HG03280 (cell line): ENCODE measurements at regions not wholly inside any gene's neighbourhood (a gene's known extent, or its start where the extent isn't known, plus 50 kb on each side); places are given as distances from the start of the nearest gene placed in this dataset.

Source experiments
- ATAC-seq: cut with Tn5 transposase; IDR thresholded peaks from one replicate; pipeline ENCODE4 v1.9.1; 2021; ENCODE audit warnings: mild to moderate bottlenecking, moderate library complexity; ENCODE audit not compliant: unreplicated experiment

DNA sequence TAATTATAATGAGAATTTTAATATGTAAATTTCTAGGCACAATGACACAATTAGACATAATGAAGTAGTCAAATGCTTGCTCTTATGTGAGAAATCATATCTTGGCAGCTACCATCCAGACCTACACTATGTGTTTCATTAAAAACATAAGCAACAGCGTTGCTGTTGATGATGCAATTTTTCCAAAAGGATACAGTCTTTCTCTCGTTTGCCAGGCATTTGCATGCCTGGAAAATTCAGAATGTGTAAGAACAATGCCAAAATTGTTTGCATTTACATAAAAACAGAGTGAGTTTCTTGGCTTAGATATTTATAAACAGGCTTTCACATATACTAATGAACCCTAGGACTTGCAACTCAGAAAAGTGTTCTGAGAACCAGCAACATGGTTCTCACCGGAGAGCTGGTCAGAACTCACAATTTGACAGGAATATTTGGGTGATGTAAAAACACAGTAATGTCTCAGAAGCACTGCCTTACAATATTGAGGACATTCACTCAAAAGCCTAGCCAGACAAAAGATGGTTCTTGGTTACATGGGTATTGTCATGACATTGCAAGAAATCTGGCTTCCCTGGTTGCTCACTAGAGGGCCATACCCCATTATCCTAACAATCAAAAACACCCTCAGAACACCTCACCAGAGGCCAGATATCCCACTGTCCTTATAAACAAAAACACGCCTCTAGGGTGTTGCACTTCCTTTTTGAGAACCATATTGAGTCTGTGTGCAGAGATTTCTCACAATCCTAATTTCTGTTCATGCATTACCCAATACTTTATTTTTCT, 1029.0 kb upstream of the AGA start:
- ATAC-seq: no peak

DNA sequence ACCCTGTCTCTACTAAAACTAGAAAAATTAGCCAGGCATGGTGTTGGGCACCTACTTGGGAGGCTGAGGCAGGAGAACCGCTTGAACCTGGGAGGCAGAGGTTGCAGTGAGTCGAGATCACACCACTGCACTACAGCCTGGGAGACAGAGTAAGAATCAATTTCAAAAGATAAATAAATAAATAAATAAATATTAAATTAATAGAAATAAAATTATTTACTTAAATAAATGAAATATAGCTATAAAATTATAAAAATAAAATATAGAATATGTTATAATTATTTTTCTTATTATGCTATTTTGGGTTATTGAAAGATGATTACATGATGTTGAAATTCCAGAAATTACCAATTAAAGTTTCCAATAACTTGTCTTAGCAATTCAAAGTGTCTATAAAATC, 1029.8 kb upstream of the AGA start:
- ATAC-seq: no peak

DNA sequence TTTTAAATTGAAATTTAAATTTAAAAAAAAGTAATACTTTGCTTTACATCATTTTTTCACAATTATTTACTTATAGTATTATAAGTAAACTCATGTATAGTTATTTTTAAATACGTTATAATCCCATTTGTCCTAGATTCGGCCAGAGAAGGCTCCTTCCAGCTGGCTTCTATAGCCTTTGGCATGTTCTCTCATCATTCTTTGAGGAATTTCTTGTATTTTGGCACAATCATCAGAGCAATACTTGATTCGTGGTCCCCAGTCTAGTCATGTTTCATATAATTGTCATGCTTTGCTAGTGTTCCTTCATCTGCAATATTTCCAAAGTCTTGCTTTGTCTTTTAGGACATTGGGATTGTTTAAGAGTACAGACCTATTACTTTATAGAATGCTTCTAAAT, 1037.9 kb upstream of the AGA start:
- ATAC-seq: no peak

DNA sequence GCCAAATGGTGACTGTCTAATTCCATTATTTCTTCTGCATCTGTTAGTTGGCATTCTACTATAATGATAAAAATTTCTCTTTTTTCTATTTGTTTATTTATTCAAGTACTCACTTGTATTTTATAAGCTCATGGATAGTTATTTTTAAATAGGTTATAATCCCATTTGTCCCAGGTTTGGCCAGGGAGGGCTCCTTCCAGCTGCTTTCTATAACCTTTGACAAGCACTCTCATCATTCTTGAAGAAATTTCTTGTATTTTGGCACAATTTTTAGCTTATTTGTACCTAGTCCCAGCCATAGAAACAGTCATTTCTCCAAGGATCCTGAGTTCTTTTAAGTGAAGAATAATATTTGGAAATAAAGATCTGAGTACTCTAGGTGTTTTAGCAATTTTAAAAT, 1038.6 kb upstream of the AGA start:
- ATAC-seq: no peak

DNA sequence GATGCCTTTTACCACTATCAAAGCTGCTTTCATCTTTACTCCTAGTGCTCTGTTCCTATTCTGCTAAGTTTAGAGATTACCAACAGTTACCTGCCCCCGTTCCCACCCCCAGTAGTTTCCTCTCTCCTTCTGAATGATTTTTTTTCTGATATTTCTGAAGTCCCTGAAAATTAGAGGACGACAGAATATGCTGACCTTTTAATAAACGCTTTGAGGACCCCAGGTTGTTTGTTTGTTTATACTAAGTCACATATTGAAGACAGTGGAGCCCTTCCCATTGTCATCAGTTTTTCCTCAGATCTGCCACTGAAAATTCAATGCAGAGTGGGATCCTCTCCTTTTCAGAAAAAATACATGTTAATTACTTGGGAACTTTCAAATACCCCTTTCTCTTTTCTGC, 1039.3 kb upstream of the AGA start:
- no peak for ATAC-seq

DNA sequence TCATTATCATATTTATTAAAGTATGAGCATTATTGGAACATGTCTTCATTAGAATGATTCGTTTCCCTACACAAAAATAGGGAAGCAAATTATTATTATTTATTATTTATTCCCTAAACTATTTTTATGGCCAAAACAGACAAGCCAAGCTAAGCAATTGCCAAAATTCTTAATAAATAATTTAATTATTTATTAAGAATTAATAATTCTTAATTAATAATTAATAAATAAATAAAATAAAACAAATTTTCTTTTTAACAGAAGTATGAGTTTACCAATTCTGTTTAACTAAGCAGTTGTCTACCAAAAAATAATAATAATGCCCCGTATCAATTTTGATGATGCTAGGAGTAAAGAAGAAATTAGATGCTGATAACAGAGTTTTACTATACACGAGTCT, 1080.8 kb upstream of the AGA start:
- no peak for ATAC-seq

DNA sequence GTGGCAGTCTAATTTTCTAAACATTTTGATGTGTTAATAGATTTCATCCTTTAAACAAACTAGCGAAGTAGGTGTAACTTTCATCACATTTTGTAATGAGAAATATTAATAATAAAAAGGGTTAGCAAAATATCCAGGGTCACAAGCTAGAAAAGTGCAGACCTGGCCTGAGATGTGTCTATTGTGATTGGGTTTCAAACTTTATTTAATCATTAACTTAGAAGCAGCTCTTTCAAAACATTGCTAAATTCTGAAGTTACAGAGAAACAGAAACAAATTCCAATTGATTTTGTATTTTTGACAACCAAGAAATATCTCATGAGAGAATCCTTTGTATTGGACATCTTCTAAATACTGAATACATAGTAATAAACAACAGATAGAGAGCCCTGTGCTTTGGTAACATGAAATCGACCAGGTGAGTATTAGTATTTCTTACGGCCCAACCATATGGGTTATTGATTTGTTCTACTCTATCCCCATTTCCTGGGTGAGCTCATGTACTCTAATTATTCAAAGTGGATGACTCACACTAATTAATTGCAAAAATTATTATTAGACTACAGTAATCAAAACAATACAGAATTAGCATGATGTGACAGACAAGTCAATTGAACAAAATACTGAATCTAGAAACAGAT, 1093.8 kb upstream of the AGA start:
- ATAC-seq: no peak

DNA sequence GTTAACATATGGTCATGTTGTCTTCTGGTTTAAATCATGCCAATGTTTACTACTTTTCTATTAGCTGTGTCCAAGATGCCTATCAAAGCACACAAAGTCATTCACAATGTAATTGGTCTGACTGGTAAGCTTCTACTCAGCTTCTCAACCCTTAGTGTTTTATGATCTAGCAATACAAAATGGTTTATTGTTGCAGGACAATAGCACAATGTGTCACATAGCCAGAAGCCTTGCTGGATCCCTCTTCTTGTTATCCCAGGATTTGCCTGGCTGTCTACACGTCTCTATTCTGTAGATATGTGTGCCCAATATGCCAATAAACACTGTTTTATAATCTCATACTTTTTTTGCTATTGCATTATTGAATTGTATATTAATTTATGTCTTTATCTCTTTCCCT, 1111.0 kb upstream of the AGA start:
- no peak for ATAC-seq

DNA sequence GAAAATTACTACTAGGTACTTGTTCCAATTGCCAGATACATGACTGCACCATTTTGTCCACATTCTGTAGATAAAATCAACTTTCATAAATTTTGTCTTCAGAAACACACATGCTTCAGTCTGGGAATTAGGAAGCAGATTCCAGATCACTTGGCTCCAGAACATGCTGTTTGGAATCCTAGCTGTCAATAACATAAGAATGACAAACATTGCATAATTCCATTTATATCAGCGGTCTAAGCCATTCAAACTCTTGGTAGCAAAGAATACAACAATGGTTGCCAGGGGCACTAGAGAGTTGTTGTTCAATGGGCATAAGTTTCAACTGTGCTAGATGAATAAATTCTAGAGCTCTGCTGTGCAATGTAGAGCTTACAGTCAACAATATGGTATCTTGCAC, 1112.1 kb upstream of the AGA start:
- ATAC-seq: no peak

DNA sequence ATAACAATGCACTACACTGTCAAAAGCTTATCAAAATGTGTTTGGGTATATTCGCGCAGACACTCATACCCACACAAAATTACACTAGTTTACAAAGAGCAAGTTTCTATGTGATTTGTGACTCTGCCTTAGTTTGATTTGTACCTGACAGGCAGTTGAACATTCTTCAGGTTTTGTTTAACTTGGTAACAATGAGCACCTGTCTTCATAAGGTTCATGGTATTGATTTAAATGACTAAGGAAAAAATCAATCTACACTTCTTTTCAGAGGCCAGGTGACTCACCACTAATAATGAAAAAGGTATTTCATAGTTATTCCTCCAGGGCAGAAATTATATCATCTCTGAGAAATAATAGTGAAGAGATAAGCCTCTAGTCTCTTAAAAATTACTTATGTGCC, 1114.6 kb upstream of the AGA start:
- ATAC-seq: no peak

DNA sequence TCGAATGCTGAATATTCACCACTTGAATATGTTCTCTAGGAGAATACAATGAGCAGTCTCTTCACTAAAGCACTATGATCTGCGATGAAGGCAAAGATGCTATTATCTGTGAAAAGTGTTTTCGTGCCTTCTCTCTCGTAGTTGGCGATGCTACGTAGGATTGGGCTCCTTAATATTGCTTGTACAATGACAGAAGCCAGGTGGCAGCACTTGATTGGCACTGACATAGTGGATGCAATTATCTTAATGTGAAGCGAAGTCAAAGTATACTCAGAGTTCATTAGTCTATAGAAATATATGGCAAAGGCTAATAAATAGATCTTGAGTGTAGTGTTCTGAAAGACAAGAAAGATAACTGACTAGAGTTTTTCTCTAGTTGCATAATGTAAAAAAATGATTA, 1135.7 kb upstream of the AGA start:
- no peak for ATAC-seq

DNA sequence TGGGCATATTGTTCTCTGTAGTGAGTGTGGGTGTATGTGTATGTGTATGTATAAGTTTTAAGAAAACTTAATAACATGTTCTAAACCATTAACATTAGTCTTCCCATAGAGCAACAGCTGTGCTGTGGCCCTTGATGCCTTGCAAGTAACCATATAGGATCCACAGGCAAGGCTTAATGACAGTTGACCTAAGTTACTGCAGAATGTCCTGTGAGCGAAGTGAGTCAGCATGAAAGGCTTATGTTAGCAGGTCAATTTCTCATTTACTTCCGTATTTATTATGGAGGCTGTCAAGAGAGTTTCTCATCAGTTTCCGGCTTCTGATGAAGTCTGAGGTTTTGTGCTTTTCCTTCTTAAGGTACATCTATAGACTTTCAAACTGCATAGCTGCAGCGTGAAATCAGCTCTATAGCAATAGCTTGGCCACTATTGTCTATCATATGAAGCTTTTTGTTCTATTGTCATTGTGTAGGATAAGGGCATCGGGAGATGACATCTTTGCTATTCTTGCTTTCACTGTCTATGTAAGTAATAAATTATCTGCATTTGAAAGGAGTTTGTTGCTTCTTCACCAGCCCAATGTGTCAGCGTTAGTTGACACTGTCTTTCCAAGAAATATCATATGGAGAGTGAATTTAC, 1153.4 kb upstream of the AGA start:
- ATAC-seq: no peak

DNA sequence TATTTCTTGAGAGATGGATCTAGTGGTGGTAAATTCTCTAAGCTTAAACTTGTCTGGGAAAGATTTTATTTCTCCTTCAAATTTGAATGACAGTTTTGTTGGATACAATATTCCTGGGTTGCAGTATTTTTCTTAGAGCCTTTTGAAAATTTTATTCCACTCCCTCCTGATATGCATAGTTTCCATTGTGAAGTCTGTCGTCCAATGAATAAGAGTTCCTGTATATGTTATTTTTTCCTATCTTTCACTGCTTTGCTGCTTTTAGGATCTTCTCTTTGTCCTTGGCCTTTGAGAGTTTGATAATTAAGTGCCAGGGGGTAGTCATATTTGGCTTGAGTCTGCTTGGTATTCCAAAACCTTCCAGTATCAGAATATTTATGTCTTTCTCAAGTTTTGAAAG, 1156.4 kb upstream of the AGA start:
- no peak for ATAC-seq

DNA sequence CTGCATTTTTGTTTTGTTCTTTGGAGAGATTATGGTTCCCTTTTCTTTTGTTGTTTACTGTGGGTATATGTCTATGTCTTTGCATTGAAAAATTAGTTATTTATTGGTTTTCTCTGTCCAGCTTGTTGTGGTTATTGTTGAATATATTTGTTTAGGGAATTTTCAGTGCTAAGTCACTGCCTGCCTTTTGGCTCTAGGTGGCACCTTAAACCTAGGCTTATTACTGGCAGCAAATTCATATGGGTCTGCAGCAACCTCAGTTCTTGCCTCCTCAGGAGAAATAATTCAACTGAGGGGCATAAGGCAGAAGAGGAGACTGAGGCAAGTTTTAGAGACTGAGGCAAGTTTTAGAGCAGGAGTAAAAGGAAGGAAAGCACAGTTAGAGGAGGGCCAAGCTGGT, 1157.3 kb upstream of the AGA start:
- no peak for ATAC-seq

DNA sequence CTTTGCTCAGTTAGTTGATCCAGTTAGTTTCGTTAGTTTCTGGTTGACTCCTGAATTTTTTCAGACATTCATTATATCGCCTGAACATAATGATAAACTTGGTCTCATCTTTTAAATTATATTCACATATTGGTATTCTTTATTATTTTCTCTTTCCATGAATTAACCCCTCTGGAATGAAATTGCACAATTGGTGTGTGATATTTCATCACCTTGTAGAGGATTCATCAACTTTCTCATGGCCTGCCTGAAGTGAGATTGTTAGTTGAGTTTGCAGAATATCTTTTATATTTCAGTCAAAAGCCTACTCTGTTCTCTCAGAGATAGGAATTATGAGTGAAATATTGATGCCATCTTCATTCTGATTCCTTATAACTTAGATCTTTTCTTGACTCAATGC, 1160.6 kb upstream of the AGA start:
- ATAC-seq: no peak

DNA sequence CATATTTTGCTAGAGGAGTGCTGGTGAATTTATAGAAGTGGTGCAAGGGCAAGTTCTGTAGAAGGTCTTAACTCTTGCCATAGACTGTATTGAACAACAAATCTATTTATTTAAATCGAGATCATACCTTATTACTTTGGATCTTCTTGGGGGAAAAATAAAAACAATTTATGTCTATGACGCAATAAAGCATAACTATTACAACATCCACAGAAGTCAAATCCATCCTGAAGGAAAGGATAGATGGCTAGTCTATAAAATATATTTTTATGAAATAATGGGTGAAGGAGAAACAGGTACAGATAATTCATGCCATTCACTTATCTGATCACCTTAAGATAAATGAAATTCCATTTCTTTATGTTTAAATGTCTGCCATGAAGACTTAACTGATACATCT, 1168.8 kb upstream of the AGA start:
- ATAC-seq: no peak

DNA sequence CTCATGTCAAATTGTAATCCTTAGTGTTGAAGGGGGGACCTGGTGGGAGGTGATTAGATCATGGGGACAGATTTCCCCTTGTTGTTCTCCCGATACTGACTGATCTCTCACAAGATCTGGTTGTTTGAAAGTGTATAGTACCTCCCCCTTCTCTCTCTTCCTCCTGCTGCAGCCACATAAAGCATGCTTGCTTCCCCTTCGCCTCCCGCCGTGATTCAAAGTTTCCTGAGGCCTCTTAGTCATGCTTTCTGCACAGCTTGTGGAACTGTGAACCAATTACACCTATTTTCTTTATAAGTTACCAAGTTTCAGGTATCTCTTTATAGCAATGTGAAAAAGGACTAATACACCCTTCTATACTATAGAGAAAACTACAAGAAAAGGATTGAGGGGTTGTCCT, 1170.5 kb upstream of the AGA start:
- ATAC-seq: no peak

DNA sequence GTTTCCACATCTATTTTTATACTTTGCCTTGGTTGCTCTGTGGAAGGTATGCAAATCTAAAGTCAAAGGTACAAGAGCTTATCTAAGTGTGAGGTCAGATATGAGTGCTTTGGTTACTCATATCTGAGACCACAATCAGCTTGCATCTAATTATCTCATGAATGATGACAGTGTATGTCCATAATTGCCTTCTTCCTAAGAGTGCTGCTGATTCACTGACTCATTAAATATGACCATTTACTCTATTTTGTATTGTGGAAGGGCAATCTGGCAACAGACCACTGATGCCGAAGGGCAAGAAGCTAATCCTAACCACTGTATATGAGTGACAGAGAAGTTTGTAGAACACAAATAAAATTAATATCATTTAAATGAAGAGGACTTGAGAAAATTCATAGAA, 1190.2 kb upstream of the AGA start:
- no peak for ATAC-seq

DNA sequence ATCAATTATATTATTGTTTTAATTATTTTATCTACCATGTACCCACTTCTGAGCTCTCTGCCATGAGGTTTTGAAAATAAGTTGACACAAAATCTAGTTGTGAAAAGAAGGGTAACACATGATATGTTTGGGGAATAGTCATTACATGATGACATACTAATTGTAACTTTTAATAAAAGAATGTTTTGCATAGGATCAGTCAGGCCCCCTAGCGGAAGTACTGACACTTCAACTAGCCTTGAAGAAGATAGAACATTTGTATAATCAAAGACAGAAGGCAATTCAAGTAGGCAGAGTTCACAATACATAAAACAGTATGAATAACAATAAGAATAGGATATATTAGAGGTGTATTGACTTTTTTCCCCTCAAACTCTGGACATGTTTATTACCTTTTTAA, 1191.0 kb upstream of the AGA start:
- no peak for ATAC-seq

DNA sequence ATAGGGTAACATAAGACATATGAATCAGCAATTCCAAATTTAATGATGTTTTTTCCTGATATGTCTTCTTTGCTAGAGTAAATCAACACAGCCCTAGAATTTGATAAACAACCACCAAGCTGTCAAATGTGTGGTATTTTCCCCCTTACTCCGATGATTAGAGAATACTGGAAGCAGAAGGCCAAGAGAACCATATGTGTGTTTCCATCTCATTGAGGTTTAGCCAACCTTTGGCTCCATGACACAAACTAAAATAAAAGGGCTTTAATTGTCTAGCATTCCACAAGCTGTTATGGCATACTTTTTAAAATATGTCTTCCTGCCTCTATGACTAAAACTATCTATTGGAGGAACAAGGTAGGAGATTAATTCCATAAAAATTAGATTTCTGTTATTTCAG, 1222.4 kb upstream of the AGA start:
- ATAC-seq: no peak

DNA sequence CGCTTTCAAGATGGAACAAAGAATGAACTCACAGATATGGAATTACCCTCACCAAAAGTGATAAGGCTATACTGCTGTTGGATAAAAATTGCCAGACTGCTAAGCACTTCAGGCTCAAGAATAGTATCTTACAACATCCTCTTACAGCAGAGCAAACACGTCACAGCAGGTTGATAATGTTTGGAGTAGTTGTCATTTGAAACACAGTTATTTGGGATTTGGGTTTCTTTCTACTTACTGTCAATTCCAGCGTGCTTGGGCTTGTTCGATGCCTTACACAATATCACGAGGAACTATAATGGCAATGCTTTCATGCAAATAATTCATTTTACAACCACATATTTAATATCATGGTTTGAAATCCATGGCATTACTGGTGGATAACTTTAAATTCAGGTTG, 1223.7 kb upstream of the AGA start:
- ATAC-seq: no peak

DNA sequence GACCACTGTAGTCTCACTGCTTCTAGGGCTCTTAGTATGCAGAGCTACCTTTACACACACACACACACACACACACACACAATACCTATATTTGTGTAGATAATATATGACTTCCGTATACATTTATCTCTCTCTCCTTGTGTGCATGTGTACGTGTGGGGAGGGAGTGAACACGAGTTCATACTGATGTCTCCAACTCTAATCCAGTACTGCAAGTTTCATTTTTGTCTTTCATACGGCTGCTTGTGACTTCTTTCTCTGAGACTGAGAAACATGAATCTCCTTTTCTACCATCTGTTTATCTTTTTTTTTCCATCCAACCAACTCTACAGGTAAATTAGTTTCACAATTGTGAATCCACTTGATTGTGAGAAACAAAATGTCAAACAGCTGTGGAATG, 1229.5 kb upstream of the AGA start:
- ATAC-seq: no peak
